ENCODE measurements at regions not wholly inside any gene's neighbourhood (a gene's known extent, or its start where the extent isn't known, plus 50 kb on each side); places are given as distances from the start of the nearest gene placed in this dataset.
"Not testable (repeated sequence)": the region's sequence is repeated elsewhere in the genome, so short reads cannot be mapped to it uniquely, and the experiment has no call there.

DNA sequence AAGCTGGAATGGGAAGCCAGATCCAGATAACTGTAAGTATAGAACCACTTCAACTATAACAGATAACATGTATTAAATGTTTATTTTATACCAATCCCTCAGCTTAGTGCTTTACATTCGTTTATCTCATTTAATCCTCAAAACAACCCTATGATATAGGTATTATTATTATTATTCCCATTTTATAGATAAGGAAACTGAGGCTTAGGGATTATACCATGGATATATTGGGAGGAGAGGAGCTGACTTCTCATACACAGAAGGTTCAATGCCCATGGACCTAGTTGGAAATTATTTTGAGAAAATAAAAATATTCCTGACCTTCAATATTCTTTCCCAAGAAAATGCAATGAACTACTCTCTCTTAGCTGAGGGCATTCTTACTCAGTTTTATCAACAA lies 140.4 kb upstream of the C11orf58 start:
- TF ChIP-seq, protein P1, sequence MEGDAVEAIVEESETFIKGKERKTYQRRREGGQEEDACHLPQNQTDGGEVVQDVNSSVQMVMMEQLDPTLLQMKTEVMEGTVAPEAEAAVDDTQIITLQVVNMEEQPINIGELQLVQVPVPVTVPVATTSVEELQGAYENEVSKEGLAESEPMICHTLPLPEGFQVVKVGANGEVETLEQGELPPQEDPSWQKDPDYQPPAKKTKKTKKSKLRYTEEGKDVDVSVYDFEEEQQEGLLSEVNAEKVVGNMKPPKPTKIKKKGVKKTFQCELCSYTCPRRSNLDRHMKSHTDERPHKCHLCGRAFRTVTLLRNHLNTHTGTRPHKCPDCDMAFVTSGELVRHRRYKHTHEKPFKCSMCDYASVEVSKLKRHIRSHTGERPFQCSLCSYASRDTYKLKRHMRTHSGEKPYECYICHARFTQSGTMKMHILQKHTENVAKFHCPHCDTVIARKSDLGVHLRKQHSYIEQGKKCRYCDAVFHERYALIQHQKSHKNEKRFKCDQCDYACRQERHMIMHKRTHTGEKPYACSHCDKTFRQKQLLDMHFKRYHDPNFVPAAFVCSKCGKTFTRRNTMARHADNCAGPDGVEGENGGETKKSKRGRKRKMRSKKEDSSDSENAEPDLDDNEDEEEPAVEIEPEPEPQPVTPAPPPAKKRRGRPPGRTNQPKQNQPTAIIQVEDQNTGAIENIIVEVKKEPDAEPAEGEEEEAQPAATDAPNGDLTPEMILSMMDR (IDR thresholded peaks at IDR 0.05; ENCODE audit: low read depth, low read length): no peak
- no peak for DNase-seq (ENCODE audit: low read depth in 2 of 2)
- no peak overlapping the region for H3K4me3 ChIP-seq (replicated peaks in 1 of 2; ENCODE audit: low read depth in 2 of 2, low read length in 2 of 2)

DNA sequence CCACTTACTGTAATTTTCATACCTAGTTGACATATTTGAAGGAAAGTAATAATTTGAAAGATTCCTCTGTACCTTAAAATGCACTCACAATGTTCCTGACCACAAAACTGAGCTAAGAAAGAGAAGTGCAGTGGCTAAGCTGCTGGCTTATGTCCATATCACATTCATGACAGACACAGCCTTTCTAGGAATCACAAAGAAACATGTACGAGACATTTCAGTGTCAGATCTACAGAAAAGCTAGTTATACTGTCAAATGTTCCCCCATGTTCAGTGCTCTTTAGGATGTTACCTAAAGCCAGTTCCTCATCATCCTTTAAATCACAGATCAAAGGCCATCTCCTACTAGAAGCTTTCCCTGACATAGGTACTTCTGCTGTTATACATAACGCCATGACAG lies 142.2 kb upstream of the C11orf58 start:
- DNase-seq (ENCODE audit: low read depth in 2 of 2): no peak
- H3K4me3 ChIP-seq (replicated peaks in 1 of 2; ENCODE audit: low read depth in 2 of 2, low read length in 2 of 2): no peak overlapping the region
- TF ChIP-seq, protein P1 (IDR thresholded peaks at IDR 0.05; ENCODE audit: low read depth, low read length): no peak

DNA sequence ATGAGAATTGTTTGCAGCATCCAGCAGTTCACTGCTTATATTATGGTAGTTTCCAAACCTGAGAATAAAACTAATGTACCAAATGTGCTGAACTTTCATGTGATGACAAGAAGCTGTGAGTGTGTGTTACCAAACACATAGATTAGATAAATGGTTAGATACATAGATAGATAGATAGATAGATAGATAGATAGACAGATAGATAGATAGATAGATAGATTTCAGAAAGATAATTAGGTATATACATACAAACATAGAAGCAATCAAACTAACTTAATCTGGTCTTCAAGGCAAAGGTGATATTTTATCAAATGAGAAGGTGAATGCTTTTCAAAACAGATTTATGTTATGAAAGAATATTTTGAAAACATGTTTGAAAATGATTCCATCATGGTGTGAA lies 147.3 kb upstream of the C11orf58 start:
- TF ChIP-seq, protein P1 (IDR thresholded peaks at IDR 0.05; ENCODE audit: low read depth, low read length): no peak
- no peak overlapping the region for H3K4me3 ChIP-seq (replicated peaks in 1 of 2; ENCODE audit: low read depth in 2 of 2, low read length in 2 of 2)
- DNase-seq (ENCODE audit: low read depth in 2 of 2): no peak

DNA sequence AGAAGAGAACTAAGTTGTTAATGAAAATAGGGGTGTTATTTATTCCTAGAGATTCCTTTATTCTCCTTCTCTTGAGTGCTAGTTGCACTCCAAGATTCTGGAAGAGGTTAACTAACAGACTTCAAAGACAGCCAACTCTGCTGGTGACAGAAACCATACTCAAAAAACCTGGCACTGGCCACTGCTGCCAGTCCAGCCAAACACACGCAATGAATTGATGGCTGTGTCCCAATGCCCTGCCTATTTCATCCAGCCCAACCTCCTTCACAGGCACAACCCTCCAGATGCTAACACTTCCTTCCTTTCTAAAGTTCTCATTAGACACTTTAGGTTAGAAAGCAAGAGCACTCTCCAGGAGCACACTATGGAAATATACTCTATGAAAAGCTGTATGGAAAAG lies 150.8 kb upstream of the C11orf58 start:
- DNase-seq (ENCODE audit: low read depth in 2 of 2): no peak
- no peak overlapping the region for H3K4me3 ChIP-seq (replicated peaks in 1 of 2; ENCODE audit: low read depth in 2 of 2, low read length in 2 of 2)
- TF ChIP-seq, protein P1 (IDR thresholded peaks at IDR 0.05; ENCODE audit: low read depth, low read length): no peak

DNA sequence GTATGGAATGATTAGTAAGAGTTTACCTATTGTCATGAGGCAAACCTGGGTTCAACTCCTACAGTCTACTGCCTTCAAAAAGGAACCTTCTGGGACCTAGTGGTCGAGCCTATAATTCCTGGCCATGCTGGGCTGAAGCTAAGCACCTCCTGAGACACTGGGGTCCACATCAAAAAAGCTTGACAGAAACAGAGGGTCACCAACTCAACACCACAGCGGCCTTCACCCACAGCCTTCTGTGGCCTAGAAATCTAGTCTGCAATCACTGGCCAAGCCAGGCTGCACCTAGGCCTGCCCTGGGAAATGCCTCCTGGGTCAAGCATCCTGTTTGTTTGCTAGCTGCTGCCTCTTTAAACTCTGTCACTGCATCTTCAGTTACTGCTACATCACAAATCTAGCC lies 153.9 kb upstream of the C11orf58 start:
- DNase-seq (ENCODE audit: low read depth in 2 of 2): no peak
- no peak overlapping the region for H3K4me3 ChIP-seq (replicated peaks in 1 of 2; ENCODE audit: low read depth in 2 of 2, low read length in 2 of 2)
- TF ChIP-seq, protein P1 (IDR thresholded peaks at IDR 0.05; ENCODE audit: low read depth, low read length): no peak

DNA sequence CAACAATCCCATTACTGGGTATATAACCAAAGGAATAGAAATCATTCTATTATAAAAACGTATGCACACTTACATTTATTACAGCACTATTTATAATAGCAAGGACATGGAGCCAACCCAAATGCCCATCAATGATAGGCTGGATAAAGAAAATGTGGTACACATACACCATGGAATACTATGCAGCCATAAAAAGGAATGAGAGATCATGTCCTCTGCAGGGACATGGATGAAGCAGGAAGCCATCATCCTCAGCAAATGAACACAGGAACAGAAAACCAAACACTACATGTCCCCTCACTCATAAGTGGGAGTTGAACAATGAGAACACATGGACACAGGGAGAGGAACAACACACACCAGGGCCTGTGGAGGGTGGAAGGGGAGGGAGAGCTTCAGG lies 157.4 kb upstream of the C11orf58 start:
- not testable (repeated sequence) for H3K4me3 ChIP-seq (replicated peaks in 1 of 2; ENCODE audit: low read depth in 2 of 2, low read length in 2 of 2); DNase-seq (ENCODE audit: low read depth in 2 of 2)

DNA sequence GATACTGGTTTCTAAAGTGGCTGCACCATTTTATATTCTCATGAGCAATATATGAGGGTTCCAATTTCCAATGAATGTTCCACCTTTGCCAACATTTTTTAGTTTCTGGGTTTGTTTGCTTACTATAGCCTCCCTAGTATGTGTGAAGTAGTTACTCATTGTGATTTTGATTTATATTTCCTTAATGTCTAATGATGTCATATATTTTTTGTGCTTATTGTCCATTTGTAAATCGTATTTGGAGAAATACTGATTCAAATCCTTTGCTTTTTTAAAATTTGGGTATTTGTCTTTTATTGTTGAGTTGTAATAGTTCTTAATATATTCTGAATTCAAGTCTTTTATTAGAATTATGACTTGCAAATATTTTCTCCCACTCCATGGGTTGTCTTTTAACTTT lies 161.0 kb upstream of the C11orf58 start:
- DNase-seq (ENCODE audit: low read depth in 2 of 2): no peak
- no peak overlapping the region for H3K4me3 ChIP-seq (replicated peaks in 1 of 2; ENCODE audit: low read depth in 2 of 2, low read length in 2 of 2)
- TF ChIP-seq, protein P1 (IDR thresholded peaks at IDR 0.05; ENCODE audit: low read depth, low read length): no peak

DNA sequence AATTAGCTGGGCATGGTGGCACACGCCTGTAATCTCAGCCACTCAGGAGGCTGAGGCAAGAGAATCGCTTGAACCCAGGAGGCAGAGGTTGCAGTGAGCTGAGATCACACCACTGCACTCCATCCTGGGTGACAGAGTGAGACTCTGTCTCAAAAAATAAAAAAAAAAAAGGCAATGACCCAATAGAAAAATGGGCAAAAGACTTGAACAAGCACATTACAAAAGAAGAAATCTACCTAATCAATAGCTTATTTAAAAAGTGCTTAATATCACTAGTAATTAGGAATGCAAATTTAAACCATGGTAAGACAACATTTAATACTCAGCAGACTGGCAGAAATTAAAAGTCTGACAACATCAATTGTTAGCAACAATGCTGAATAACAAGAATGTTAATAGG lies 163.6 kb upstream of the C11orf58 start:
- DNase-seq (ENCODE audit: low read depth in 2 of 2); H3K4me3 ChIP-seq (replicated peaks in 1 of 2; ENCODE audit: low read depth in 2 of 2, low read length in 2 of 2): not testable (repeated sequence)

Measured in cardiac fibroblast (primary cell).